BJ (cell line): ENCODE measurements at regions not wholly inside any gene's neighbourhood (a gene's known extent, or its start where the extent isn't known, plus 50 kb on each side); places are given as distances from the start of the nearest gene placed in this dataset.
"Not testable (repeated sequence)": the region's sequence is repeated elsewhere in the genome, so short reads cannot be mapped to it uniquely, and the experiment has no call there.

Source experiments
- CTCF ChIA-PET: fragments of 350-600 bp; formaldehyde crosslinking; extraction: SDS; loops from one replicate; lab custom pipeline; 2021; ENCODE audit warnings: antibody characterized with exemption, inconsistent platforms; lab: Yijun Ruan, JAX
- POLR2A ChIA-PET: fragments of 300-600 bp; sonication (Branson Sonifier 250); formaldehyde crosslinking; extraction: SDS; loops from one replicate; lab custom pipeline; 2021; ENCODE audit warnings: antibody characterized with exemption; lab: Charles Lee
- DNase-seq: peaks from one replicate; pipeline ENCODE4 v3.0.0-alpha.2; 2011; ENCODE audit warnings: low read depth
- H3K27me3 ChIP-seq: 2 replicates; pipeline ENCODE4 v1.6.0; 2011; ENCODE audit warnings: low read length; ENCODE audit not compliant: control insufficient read depth, insufficient read depth
- H3K36me3 ChIP-seq: 2 replicates; pipeline ENCODE4 v1.5.1; 2011; ENCODE audit warnings: low read length; ENCODE audit not compliant: control insufficient read depth, insufficient read depth
- H3K4me3 ChIP-seq: 2 replicates; pipeline ENCODE4 v1.5.1; 2011; ENCODE audit warnings: low read depth, mild to moderate bottlenecking, control low read depth, low read length
- TF ChIP-seq, protein P1 (sequence below): IDR thresholded peaks from 2 replicates; pipeline ENCODE4 v1.5.1; 2011; ENCODE audit warnings: low read depth, mild to moderate bottlenecking, control low read depth, inconsistent platforms, low read length, moderate library complexity; ENCODE audit not compliant: insufficient read depth

DNA sequence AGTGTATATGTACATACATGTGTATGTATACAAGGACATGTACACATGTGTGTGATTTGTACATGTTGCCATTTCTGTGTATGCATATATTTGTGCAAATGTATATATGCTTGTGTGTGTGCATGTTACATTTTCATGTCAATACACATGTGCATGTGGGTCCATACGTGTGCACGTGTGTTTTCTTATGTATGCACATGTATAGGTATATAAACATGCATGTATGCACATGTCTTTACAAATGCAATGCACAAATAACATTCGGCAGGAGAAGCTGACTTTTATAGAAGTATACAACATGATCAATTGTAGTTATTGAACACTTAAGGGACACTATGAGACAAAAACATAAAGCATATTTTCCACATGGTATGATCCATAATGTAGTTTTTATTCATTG is 307.4 kb upstream of the SEMA3C start:
- Histone ChIP-seq H3K36me3 (no peaks in the 10 kb centered on the region), H3K4me3 (no peak overlapping the region), H3K27me3 (no peaks in the 10 kb centered on the region)
- TF ChIP-seq, protein P1, sequence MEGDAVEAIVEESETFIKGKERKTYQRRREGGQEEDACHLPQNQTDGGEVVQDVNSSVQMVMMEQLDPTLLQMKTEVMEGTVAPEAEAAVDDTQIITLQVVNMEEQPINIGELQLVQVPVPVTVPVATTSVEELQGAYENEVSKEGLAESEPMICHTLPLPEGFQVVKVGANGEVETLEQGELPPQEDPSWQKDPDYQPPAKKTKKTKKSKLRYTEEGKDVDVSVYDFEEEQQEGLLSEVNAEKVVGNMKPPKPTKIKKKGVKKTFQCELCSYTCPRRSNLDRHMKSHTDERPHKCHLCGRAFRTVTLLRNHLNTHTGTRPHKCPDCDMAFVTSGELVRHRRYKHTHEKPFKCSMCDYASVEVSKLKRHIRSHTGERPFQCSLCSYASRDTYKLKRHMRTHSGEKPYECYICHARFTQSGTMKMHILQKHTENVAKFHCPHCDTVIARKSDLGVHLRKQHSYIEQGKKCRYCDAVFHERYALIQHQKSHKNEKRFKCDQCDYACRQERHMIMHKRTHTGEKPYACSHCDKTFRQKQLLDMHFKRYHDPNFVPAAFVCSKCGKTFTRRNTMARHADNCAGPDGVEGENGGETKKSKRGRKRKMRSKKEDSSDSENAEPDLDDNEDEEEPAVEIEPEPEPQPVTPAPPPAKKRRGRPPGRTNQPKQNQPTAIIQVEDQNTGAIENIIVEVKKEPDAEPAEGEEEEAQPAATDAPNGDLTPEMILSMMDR, result no peak
- ChIA-PET CTCF (no interaction called here), POLR2A (no interaction called here)
- DNase-seq, result no peak

DNA sequence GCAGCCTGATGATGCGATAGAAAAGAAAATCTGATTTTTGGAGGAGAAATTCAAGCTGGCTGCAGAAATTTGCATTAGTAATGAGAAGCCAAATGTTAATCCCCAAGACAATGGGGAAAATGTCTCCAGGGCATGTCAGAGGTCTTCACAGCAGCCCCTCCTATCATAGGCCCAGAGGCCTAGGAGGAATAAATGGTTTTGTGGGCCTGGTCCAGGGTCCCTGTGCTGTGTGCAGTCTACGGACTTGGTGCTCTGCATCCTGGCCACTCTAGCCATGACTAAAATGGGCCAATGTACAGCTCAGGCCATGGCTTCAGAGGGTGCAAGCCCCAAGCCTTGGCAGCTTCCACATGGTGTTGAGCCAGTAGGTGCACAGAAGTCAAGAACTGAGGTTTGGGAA is 303.8 kb upstream of the SEMA3C start:
- CTCF ChIA-PET, result interaction anchor here (1.0 kb wide), 1 partner anchor 258 kb away, joined by 3 read pairs; no protein-coding TSS in a partner anchor
- DNase-seq, H3K36me3 ChIP-seq, H3K27me3 ChIP-seq, H3K4me3 ChIP-seq, POLR2A ChIA-PET: not testable (repeated sequence)

DNA sequence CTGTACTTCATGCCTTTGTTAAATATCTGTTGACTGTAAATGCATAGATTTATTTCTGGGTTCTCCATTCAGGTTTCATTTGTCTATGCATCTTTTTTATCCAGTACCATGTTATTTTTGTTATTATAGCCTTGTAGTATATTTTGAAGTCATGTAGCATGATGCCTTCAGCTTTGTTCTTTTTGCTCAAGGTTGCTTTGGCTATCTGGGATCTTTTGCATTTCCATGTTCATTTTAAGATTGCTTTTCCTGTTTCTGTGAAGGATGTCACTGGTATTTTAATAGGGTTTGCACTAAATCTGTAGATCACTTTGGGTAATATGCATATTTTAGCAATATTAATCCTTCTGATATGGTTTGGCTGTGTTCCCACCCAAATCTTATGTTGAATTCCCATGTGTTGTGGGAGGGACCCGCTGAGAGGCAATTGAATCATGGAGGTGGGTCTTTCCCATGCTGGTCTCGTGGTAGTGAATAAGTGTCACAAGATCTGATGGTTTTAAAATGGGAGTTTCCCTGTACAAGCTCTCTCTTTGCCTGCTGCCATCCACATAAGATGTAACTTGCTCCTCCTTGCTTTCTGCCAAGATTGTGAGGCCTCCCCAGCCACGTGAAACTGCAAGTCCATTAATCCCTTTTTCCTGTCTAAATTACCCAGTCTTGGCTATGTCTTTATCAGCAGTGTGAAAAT is 302.8 kb upstream of the SEMA3C start:
- Histone ChIP-seq H3K36me3 (no peaks in the 10 kb centered on the region), H3K27me3 (no peaks in the 10 kb centered on the region), H3K4me3 (no peak overlapping the region)
- TF ChIP-seq, protein P1, result no peak
- DNase-seq, result no peak
- ChIA-PET POLR2A (no interaction called here), CTCF (no interaction called here)

DNA sequence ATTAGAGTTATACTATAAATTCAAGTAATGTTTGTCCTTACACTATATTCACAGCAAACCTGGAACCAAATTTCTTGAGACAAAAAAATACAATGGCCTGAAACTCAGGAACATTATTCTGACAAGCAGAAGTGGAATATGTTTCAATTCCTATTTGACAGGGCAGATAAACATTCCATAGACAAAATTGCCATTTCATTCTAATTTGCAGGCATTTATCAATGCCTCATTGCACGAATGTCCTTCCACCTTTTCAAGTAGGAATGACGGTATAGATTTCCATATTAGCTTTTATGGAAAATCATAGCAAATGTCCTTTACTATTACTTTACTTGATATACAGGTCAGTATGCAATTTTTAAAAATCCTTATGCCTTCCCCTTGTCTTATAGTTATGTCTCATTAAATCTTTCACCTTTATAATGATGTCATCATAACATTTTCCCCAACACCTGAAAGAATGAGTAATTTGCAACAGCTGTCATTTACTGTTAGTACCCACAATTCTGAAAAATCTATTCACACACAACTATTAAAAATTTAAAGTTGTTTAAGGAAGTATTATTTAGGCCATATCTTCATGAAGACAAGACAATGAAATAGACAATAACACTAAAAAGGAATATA is 299.7 kb upstream of the SEMA3C start:
- no peaks in the 10 kb centered on the region for H3K36me3 ChIP-seq
- CTCF ChIA-PET, result interaction anchor here (0.6 kb wide), 1 partner anchor 233 kb away, joined by 3 read pairs; no protein-coding TSS in a partner anchor
- TF ChIP-seq, protein P1, result no peak
- H3K4me3 ChIP-seq, result no peak overlapping the region
- POLR2A ChIA-PET, result interaction anchor here (0.7 kb wide), 1 partner anchor 10 kb away, joined by 3 read pairs; no protein-coding TSS in a partner anchor
- DNase-seq, result no peak
- H3K27me3 ChIP-seq, result no peaks in the 10 kb centered on the region

DNA sequence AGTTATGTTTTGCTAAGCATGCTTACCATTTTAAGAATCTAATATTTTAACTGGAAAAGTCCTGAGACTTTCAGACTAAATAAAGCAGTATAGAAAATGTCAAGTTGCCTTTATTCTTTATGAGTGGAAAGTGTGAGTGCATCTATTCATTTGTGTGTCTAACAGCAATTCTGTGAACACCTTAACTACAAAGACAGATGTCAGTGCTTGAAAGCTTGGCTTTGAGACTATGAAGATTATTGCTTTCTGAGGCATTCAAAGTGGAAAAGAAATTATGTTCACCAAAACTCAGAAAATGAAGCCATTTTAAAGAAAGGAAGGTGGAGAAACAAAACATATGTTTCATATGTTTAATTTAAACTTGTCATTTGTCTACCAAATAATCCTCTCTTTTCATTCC is 294.5 kb upstream of the SEMA3C start:
- POLR2A ChIA-PET, result interaction anchor here (0.6 kb wide), 1 partner anchor 294 kb away, joined by 6 read pairs; no protein-coding TSS in a partner anchor
- Histone ChIP-seq H3K36me3 (no peaks in the 10 kb centered on the region), H3K27me3 (no peaks in the 10 kb centered on the region), H3K4me3 (no peak overlapping the region)
- DNase-seq, result no peak
- TF ChIP-seq, protein P1, result no peak
- CTCF ChIA-PET, result no interaction called here
